K562 (cell line): ENCODE measurements at regions not wholly inside any gene's neighbourhood (a gene's known extent, or its start where the extent isn't known, plus 50 kb on each side); places are given as distances from the start of the nearest gene placed in this dataset.

Experiments used
- ATAC-seq: fragments of 200-7000 bp; cut with Tn5 transposase; 3 replicates; pipeline ENCODE4 v1.9.1; 2020; ENCODE audit warnings: moderate library complexity
- BruUV-seq: library from RNA; stranded (reverse); fragments of 400-500 nt; replicated peaks from 2 replicates; lab custom pipeline; 2021; lab: Mats Ljungman, UMichigan
- CTCF ChIA-PET: fragments of 300-600 bp; formaldehyde crosslinking; extraction: SDS; loops from one replicate; lab custom pipeline; 2021; ENCODE audit warnings: low intra/inter-chr PET ratio; lab: Yijun Ruan, JAX
- POLR2A ChIA-PET: fragments of 300-600, 350-650 bp; sonication (Branson Sonifier 250); formaldehyde crosslinking; extraction: SDS; loops from one replicate; lab custom pipeline; 2021; ENCODE audit warnings: antibody characterized with exemption, inconsistent platforms; lab: Yijun Ruan, JAX
- DNase-seq, 4 experiments: peaks; one replicate each; pipeline versions ENCODE4 v3.0.0 to v3.0.0-alpha.2; 2011 to 2018; ENCODE audit warnings: low spot score in 3 of 4, mixed read lengths in 3 of 4; ENCODE audit errors: extremely low read depth in 1 of 4
- FAIRE-seq: peaks from 2 replicates; lab custom pipeline; 2011; peaks lifted over from hg19 to GRCh38; lab: Jason Lieb, UNC
- H2AFZ ChIP-seq: 2 replicates; pipeline ENCODE4 v1.6.0; 2011; ENCODE audit warnings: low read depth, low read length, control low read depth, inconsistent platforms
- H3K27ac ChIP-seq: fragments of 200-600 bp; 3 replicates; pipeline ENCODE4 v1.8.0; 2011; ENCODE audit warnings: low read depth, mild to moderate bottlenecking, control low read depth, inconsistent platforms, low read length, moderate library complexity, mixed read lengths; ENCODE audit errors: extremely low read depth
- H3K27me3 ChIP-seq, 2 experiments: fragments of 300-600 bp in 1 of 2; 2 replicates in 1 of 2; 3 replicates in 1 of 2; pipeline versions ENCODE4 v1.6.0 to v1.8.0; 2011; ENCODE audit warnings: inconsistent platforms in 2 of 2, low read length in 2 of 2, mild to moderate bottlenecking in 1 of 2, mixed read lengths in 1 of 2, moderate library complexity in 1 of 2; ENCODE audit not compliant: control insufficient read depth in 2 of 2, insufficient read depth in 2 of 2
- H3K36me3 ChIP-seq: fragments of 300-600 bp; 3 replicates; pipeline ENCODE4 v1.8.0; 2011; ENCODE audit warnings: mild to moderate bottlenecking, low read length, inconsistent platforms; ENCODE audit not compliant: control insufficient read depth, insufficient read depth
- H3K4me1 ChIP-seq, 2 experiments: fragments of 200-600 bp in 1 of 2; replicated peaks in 1 of 2; 2 replicates in 1 of 2; 3 replicates in 1 of 2; pipeline versions ENCODE4 v1.5.1 to v1.8.0; 2011; ENCODE audit warnings: inconsistent platforms in 2 of 2, low read length in 2 of 2, mild to moderate bottlenecking in 1 of 2, mixed read lengths in 1 of 2, moderate library complexity in 1 of 2; ENCODE audit not compliant: control insufficient read depth in 2 of 2, insufficient read depth in 2 of 2
- H3K4me2 ChIP-seq: 2 replicates; pipeline ENCODE4 v1.6.1; 2011; ENCODE audit warnings: low read length, control low read depth, inconsistent platforms, mixed read lengths; ENCODE audit not compliant: insufficient read depth
- H3K4me3 ChIP-seq: fragments of 200-600 bp; sonication (generic), shearing (Covaris generic); 2 replicates; pipeline ENCODE4 v1.5.1; 2016; ENCODE audit warnings: control low read depth, inconsistent platforms
- H3K79me2 ChIP-seq: fragments of 200-600 bp; 3 replicates; pipeline ENCODE4 v1.8.0; 2011; ENCODE audit warnings: low read length, inconsistent platforms; ENCODE audit not compliant: control insufficient read depth, insufficient read depth
- H3K9ac ChIP-seq, 2 experiments: 2 replicates each; pipeline versions ENCODE4 v1.6.0 to v1.6.1; 2011; ENCODE audit warnings: low read depth in 2 of 2, low read length in 2 of 2, control low read depth in 1 of 2, inconsistent platforms in 1 of 2, mild to moderate bottlenecking in 1 of 2, mixed read lengths in 1 of 2; ENCODE audit not compliant: insufficient read depth in 1 of 2
- H3K9me1 ChIP-seq: one replicate; pipeline ENCODE4 v1.6.0; 2011; ENCODE audit warnings: inconsistent platforms, mild to moderate bottlenecking, low read length, moderate library complexity; ENCODE audit not compliant: control insufficient read depth, insufficient read depth
- H3K9me3 ChIP-seq: replicated peaks from 2 replicates; pipeline ENCODE4 v1.5.1; 2011; ENCODE audit warnings: low read depth, low read length, inconsistent platforms; ENCODE audit not compliant: control insufficient read depth, insufficient read depth
- H4K20me1 ChIP-seq: replicated peaks from 2 replicates; pipeline ENCODE4 v1.6.1; 2011; ENCODE audit warnings: low read length, inconsistent platforms, mixed read lengths; ENCODE audit not compliant: control insufficient read depth, insufficient read depth
- BHLHE40 ChIP-seq: IDR thresholded peaks from 2 replicates; pipeline ENCODE4 v1.6.1; 2011; ENCODE audit warnings: low read length, improper control_type of control experiment
- GATAD2A ChIP-seq: fragments of 450-650 bp; IDR thresholded peaks from 2 replicates; pipeline ENCODE4 v1.6.1; 2017
- MAFG ChIP-seq: fragments of 450-650 bp; conservative IDR thresholded peaks from 2 replicates; pipeline ENCODE4 v1.6.1; 2016; ENCODE audit warnings: missing genetic modification characterization, missing compliant biosample characterization
- MAZ ChIP-seq, 2 experiments: fragments of 450-650 bp in 1 of 2; sonication (generic) in 1 of 2; formaldehyde crosslinking; IDR thresholded peaks in 1 of 2; conservative IDR thresholded peaks in 1 of 2; 2 replicates each; pipeline versions ENCODE4 v1.4.0 to v1.5.0; 2020; ENCODE audit warnings: mild to moderate bottlenecking in 1 of 2, missing genetic modification reagents in 1 of 2
- POLR2B ChIP-seq: fragments of 450-650 bp; IDR thresholded peaks from 2 replicates; pipeline ENCODE4 v1.6.1; 2018; ENCODE audit warnings: low read depth; ENCODE audit not compliant: partially characterized antibody
- SMARCE1 ChIP-seq: fragments of 450-650 bp; IDR thresholded peaks from 2 replicates; pipeline ENCODE4 v1.7.1; 2016; ENCODE audit warnings: mild to moderate bottlenecking
- U2AF2 ChIP-seq: fragments of 200-400 bp; formaldehyde crosslinking; optimal IDR thresholded peaks from 2 replicates; pipeline ENCODE3; 2017; ENCODE audit warnings: low read depth, mild to moderate bottlenecking, low read length
- ZNF57 ChIP-seq: fragments of 450-650 bp; formaldehyde crosslinking; IDR thresholded peaks from 2 replicates; pipeline ENCODE4 v1.4.0; 2020; ENCODE audit warnings: mild to moderate bottlenecking, moderate library complexity
- ZNF77 ChIP-seq: fragments of 250-450 bp; sonication (Bioruptor Pico); IDR thresholded peaks from 2 replicates; pipeline ENCODE4 v1.5.0; 2020
- whole genome bisulfite sequencing: fragments of 100-300 bp; shearing (Covaris generic); methylation state at CpG from one replicate; pipeline ENCODE4 v1.1.6; 2016; ENCODE audit warnings: low coverage, mixed read lengths; ENCODE audit not compliant: insufficient coverage; ENCODE audit errors: missing lambda C conversion rate; 5-methylcytosine and 5-hydroxymethylcytosine counted together
- in situ Hi-C: fragments of 300-500 bp; cut with MboI; formaldehyde crosslinking; loops from 4 replicates; pipeline ENCODE4 v1.15.0; 2018; ENCODE audit warnings: inconsistent platforms, mixed read lengths
- intact Hi-C: fragments of 100-400 bp; cut with micrococcal nuclease; formaldehyde crosslinking; loops from 2 replicates; pipeline ENCODE4 v1.14.2; 2022
- TF ChIP-seq, protein P1 (sequence below): sonication (generic); formaldehyde crosslinking; IDR thresholded peaks from 2 replicates; pipeline ENCODE4 v1.8.1; 2023; ENCODE audit warnings: mild to moderate bottlenecking, missing genetic modification reagents, moderate library complexity
- TF ChIP-seq, protein P2 (sequence below): fragments of 250-450 bp; sonication (Bioruptor Pico); IDR thresholded peaks from 2 replicates; pipeline ENCODE4 v1.5.0; 2020; ENCODE audit warnings: mild to moderate bottlenecking
- TF ChIP-seq, protein P3 (sequence below): fragments of 250-450 bp; sonication (Bioruptor Pico); IDR thresholded peaks from 2 replicates; pipeline ENCODE4 v1.4.0; 2020; ENCODE audit warnings: mild to moderate bottlenecking, moderate library complexity
- TF ChIP-seq, protein P4 (sequence below): fragments of 450-650 bp; IDR thresholded peaks from 2 replicates; pipeline ENCODE4 v1.7.1; 2018; ENCODE audit warnings: mild to moderate bottlenecking, low read depth; ENCODE audit not compliant: partially characterized antibody

DNA sequence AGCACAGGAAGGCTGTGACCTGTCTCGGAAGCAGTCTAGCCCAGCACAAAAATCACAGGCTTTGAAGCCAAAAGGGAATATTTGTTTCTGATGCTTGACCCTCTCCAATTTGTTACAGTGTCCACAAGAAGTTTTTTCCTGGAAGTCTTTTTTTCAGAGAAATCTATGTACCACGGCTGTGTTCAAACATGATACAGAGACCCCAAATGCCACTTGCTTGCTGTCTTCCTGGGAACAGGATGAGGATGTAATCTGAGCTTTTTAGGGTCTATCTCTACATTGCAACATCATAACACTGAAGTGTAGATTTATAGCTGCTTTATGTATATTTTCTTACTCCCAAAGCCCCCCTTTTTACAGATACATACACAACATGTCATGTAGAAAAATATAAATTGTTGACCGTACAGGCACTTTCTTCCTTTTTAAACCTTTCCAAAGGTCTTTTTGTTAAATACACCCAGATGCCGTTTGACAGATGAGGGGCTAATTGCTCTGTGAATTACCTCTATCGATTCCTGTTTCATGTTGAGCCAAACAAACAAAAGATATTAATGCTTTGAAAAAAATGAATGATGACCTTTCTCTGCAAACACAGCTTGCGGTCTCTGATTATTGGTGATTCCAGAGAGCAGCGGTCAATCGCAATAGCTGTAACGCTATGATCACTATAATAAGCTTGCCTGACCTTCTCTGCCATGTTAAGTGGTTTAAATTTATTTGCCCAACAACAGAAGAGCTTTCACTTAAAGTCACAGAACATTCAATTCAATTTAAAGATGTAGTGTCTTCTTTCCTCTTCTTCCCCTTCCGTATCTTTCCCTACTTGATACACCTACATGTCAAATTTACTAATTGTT lies 875.9 kb upstream of the NR2F2 start (continued):
- TF ChIP-seq, protein P1, sequence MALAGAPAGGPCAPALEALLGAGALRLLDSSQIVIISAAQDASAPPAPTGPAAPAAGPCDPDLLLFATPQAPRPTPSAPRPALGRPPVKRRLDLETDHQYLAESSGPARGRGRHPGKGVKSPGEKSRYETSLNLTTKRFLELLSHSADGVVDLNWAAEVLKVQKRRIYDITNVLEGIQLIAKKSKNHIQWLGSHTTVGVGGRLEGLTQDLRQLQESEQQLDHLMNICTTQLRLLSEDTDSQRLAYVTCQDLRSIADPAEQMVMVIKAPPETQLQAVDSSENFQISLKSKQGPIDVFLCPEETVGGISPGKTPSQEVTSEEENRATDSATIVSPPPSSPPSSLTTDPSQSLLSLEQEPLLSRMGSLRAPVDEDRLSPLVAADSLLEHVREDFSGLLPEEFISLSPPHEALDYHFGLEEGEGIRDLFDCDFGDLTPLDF (CRISPR knock-in tag), result no peak
- no peak for TF ChIP-seq ZNF57
- no peak for TF ChIP-seq BHLHE40
- TF ChIP-seq, protein P2, sequence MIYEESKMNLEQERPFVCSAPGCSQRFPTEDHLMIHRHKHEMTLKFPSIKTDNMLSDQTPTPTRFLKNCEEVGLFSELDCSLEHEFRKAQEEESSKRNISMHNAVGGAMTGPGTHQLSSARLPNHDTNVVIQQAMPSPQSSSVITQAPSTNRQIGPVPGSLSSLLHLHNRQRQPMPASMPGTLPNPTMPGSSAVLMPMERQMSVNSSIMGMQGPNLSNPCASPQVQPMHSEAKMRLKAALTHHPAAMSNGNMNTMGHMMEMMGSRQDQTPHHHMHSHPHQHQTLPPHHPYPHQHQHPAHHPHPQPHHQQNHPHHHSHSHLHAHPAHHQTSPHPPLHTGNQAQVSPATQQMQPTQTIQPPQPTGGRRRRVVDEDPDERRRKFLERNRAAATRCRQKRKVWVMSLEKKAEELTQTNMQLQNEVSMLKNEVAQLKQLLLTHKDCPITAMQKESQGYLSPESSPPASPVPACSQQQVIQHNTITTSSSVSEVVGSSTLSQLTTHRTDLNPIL, result no peak

DNA sequence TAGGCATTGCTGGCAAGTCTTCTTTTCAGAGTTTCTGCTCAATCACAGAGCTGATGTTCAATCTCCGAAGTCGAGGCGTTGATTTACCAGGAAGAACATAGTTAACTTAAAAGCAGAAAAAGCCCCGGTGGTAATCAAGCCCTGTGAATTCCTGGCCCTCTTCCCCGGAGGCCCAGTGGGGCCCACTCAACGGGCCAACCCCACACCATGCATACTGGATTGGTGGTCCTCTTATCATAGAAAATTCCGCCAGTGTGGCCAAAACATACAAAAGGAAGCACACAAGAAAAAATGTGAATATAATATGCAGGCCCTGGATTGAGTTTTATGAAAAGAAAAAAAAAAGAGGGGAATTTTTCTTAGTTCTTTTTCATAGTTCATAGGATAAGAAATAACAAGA lies 873.0 kb upstream of the NR2F2 start:
- in situ Hi-C loops (no loop called here), intact Hi-C loops (no loop called here)
- Histone ChIP-seq H3K79me2 (no peaks in the 10 kb centered on the region), H3K4me2 (no peak overlapping the region), H3K9me1 (no peaks in the 10 kb centered on the region), H3K9ac (no peak overlapping the region), H3K27me3 (peaks cover 2 to 4% of the 10 kb centered on the region in 2 experiments; a peak in 3 of 5 replicates), H3K27ac (no peak overlapping the region), H3K4me3 (no peak overlapping the region), H3K36me3 (no peaks in the 10 kb centered on the region), H3K9me3 (no peaks in the 10 kb centered on the region), H4K20me1 (no peaks in the 10 kb centered on the region), H2AFZ (no peak overlapping the region), H3K4me1 (no peaks in the 10 kb centered on the region)
- DNase-seq, result no peak
- no peak for ATAC-seq
- no TSS peak for BruUV-seq
- FAIRE-seq, result no peak
- 0% methylated on average over 7 of the region's 7 CpGs for WGBS
- ChIA-PET CTCF (no interaction called here), POLR2A (interaction anchor here (0.7 kb wide), 1 partner anchor 13 kb away, joined by 3 read pairs; no protein-coding TSS in a partner anchor)
- TF ChIP-seq U2AF2, result no peak
- TF ChIP-seq MAFG (tag), result no peak
- TF ChIP-seq GATAD2A, result no peak
- TF ChIP-seq ZNF77 (CRISPR knock-in tag), result no peak
- TF ChIP-seq, protein P3, sequence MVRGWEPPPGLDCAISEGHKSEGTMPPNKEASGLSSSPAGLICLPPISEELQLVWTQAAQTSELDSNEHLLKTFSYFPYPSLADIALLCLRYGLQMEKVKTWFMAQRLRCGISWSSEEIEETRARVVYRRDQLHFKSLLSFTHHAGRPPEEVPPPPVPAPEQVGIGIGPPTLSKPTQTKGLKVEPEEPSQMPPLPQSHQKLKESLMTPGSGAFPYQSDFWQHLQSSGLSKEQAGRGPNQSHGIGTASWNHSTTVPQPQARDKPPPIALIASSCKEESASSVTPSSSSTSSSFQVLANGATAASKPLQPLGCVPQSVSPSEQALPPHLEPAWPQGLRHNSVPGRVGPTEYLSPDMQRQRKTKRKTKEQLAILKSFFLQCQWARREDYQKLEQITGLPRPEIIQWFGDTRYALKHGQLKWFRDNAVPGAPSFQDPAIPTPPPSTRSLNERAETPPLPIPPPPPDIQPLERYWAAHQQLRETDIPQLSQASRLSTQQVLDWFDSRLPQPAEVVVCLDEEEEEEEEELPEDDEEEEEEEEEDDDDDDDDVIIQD (CRISPR knock-in tag), result no peak
- no peak for TF ChIP-seq MAZ (CRISPR knock-in tag; conservative IDR thresholded peaks at IDR 0.05 in 1 of 2, IDR thresholded peaks at IDR 0.05 in 1 of 2)
- no peak for TF ChIP-seq POLR2B
- TF ChIP-seq, protein P4, sequence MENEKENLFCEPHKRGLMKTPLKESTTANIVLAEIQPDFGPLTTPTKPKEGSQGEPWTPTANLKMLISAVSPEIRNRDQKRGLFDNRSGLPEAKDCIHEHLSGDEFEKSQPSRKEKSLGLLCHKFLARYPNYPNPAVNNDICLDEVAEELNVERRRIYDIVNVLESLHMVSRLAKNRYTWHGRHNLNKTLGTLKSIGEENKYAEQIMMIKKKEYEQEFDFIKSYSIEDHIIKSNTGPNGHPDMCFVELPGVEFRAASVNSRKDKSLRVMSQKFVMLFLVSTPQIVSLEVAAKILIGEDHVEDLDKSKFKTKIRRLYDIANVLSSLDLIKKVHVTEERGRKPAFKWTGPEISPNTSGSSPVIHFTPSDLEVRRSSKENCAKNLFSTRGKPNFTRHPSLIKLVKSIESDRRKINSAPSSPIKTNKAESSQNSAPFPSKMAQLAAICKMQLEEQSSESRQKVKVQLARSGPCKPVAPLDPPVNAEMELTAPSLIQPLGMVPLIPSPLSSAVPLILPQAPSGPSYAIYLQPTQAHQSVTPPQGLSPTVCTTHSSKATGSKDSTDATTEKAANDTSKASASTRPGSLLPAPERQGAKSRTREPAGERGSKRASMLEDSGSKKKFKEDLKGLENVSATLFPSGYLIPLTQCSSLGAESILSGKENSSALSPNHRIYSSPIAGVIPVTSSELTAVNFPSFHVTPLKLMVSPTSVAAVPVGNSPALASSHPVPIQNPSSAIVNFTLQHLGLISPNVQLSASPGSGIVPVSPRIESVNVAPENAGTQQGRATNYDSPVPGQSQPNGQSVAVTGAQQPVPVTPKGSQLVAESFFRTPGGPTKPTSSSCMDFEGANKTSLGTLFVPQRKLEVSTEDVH, result no peak
- TF ChIP-seq SMARCE1, result no peak
